Tibial nerve (tissue), 4 donors: ENCODE measurements at regions not wholly inside any gene's neighbourhood (a gene's known extent, or its start where the extent isn't known, plus 50 kb on each side); places are given as distances from the start of the nearest gene placed in this dataset.

Experiments
- EP300 ChIP-seq, 2 donors: sonication (generic); formaldehyde crosslinking; IDR thresholded peaks; one replicate each; pipeline ENCODE4 v1.6.1; 2017; ENCODE audit warnings: antibody characterized with exemption in 2 of 2, mild to moderate bottlenecking in 1 of 2
- POLR2A ChIP-seq, 2 donors: fragments of 450-650 bp; IDR thresholded peaks; one replicate each; pipeline ENCODE4 v1.6.1; 2017; ENCODE audit warnings: antibody characterized with exemption in 2 of 2, mild to moderate bottlenecking in 2 of 2, moderate library complexity in 2 of 2
- TF ChIP-seq, protein P1 (sequence below), 5 experiments: fragments of 200-600 bp in 3 of 5; fragments of 450-650 bp in 2 of 5; sonication (generic) in 3 of 5; IDR thresholded peaks; one replicate each; pipeline ENCODE4 v1.5.1; 2016 to 2019; ENCODE audit warnings: antibody characterized with exemption in 5 of 5, mild to moderate bottlenecking in 3 of 5, moderate library complexity in 2 of 5

DNA sequence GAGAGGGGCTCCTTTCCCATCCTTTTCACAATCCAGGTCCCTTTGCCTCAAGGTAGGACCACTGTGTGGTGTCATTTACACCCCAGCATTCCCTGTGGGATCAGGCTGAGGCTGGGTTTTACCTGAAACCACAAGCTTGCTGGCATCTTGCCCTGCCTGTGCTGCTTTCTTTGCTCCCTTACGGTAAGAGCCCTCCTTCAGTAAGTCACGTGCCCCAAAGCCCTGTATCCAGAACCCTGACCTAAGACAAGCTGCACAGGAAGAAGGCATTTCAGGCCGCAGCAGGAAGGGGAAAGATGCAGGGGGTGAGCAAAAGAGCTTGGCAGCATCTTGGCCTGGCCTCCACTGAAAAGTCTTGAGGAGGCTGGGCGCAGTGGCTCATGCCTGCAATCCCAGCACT lies 58.4 kb downstream of the KLHDC7A start:
- TF ChIP-seq, protein P1, sequence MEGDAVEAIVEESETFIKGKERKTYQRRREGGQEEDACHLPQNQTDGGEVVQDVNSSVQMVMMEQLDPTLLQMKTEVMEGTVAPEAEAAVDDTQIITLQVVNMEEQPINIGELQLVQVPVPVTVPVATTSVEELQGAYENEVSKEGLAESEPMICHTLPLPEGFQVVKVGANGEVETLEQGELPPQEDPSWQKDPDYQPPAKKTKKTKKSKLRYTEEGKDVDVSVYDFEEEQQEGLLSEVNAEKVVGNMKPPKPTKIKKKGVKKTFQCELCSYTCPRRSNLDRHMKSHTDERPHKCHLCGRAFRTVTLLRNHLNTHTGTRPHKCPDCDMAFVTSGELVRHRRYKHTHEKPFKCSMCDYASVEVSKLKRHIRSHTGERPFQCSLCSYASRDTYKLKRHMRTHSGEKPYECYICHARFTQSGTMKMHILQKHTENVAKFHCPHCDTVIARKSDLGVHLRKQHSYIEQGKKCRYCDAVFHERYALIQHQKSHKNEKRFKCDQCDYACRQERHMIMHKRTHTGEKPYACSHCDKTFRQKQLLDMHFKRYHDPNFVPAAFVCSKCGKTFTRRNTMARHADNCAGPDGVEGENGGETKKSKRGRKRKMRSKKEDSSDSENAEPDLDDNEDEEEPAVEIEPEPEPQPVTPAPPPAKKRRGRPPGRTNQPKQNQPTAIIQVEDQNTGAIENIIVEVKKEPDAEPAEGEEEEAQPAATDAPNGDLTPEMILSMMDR (IDR thresholded peaks at IDR 0.05) = no peak
- TF ChIP-seq POLR2A (IDR thresholded peaks at IDR 0.05) (no peak), EP300 (IDR thresholded peaks at IDR 0.05) (no peak)
